IPS-20b (cell line): ENCODE measurements at regions not wholly inside any gene's neighbourhood (a gene's known extent, or its start where the extent isn't known, plus 50 kb on each side); places are given as distances from the start of the nearest gene placed in this dataset.
A peak's percentile ranks its signal among the peaks of the same experiment; 100 is the strongest.
"Not testable (repeated sequence)": the region's sequence is repeated elsewhere in the genome, so short reads cannot be mapped to it uniquely, and the experiment has no call there.

Experiments used
- H3K27ac ChIP-seq: one replicate; pipeline ENCODE4 v1.5.1; 2013; ENCODE audit warnings: low read length
- H3K27me3 ChIP-seq: 2 replicates; pipeline ENCODE4 v1.6.1; 2013; ENCODE audit warnings: mild to moderate bottlenecking, low read length, inconsistent platforms; ENCODE audit not compliant: insufficient read depth
- H3K36me3 ChIP-seq: 2 replicates; pipeline ENCODE4 v1.6.1; 2013; ENCODE audit warnings: low read depth, mild to moderate bottlenecking, inconsistent platforms, low read length, moderate library complexity; ENCODE audit not compliant: insufficient read depth
- H3K4me1 ChIP-seq: 2 replicates; pipeline ENCODE4 v1.6.1; 2013; ENCODE audit warnings: mild to moderate bottlenecking, control low read depth, inconsistent platforms, low read length, moderate library complexity; ENCODE audit not compliant: insufficient read depth
- H3K4me3 ChIP-seq: 2 replicates; pipeline ENCODE4 v1.5.1; 2013; ENCODE audit warnings: mild to moderate bottlenecking, low read length, inconsistent platforms
- H3K9ac ChIP-seq: 2 replicates; pipeline ENCODE4 v1.6.1; 2013; ENCODE audit warnings: low read depth, mild to moderate bottlenecking, inconsistent platforms, low read length, moderate library complexity
- H3K9me3 ChIP-seq: 2 replicates; pipeline ENCODE4 v1.6.1; 2013; ENCODE audit warnings: mild to moderate bottlenecking, low read depth, low read length, inconsistent platforms; ENCODE audit not compliant: insufficient read depth

GRCh38 chr13:61261746-61262472 is 153.7 kb downstream of the PCDH20 start:
- Histone ChIP-seq H3K9me3 (no peaks in the 10 kb centered on the region; the same call in 1 of the 2 replicates), H3K4me3 (no peak overlapping the region), H3K27me3 (no peaks in the 10 kb centered on the region), H3K36me3 (no peaks in the 10 kb centered on the region), H3K27ac (no peak overlapping the region), H3K4me1 (no peaks in the 10 kb centered on the region), H3K9ac (no peak overlapping the region)

GRCh38 chr13:61258185-61258584 is 157.5 kb downstream of the PCDH20 start:
- H3K9me3 ChIP-seq: no peaks in the 10 kb centered on the region

GRCh38 chr13:61255040-61255796 is 160.4 kb downstream of the PCDH20 start:
- H3K27ac ChIP-seq: no peak overlapping the region
- H3K9me3 ChIP-seq: no peaks in the 10 kb centered on the region
- H3K9ac ChIP-seq: peak overlapping the region; percentile 36; the same call in 1 of the 2 replicates
- no peak overlapping the region for H3K4me3 ChIP-seq
- H3K4me1 ChIP-seq: peaks cover 10% of the 10 kb centered on the region; the same call in 1 of the 2 replicates
- H3K36me3 ChIP-seq: no peaks in the 10 kb centered on the region
- H3K27me3 ChIP-seq: no peaks in the 10 kb centered on the region

More at GRCh38 chr13:61258185-61258584, 157.5 kb downstream of the PCDH20 start:
- Histone ChIP-seq H3K36me3 (no peaks in the 10 kb centered on the region), H3K4me1 (peaks cover 10% of the 10 kb centered on the region; the same call in 1 of the 2 replicates), H3K27ac (no peak overlapping the region), H3K4me3 (no peak overlapping the region), H3K27me3 (no peaks in the 10 kb centered on the region), H3K9ac (no peak overlapping the region)

- Histone ChIP-seq H3K4me3 (no peak overlapping the region), H3K9ac (no peak overlapping the region), H3K27me3 (no peaks in the 10 kb centered on the region), H3K4me1 (peaks cover 10% of the 10 kb centered on the region; the same call in 1 of the 2 replicates), H3K36me3 (no peaks in the 10 kb centered on the region), H3K9me3 (no peaks in the 10 kb centered on the region), H3K27ac (no peak overlapping the region)
Observed at GRCh38 chr13:61253105-61253877, 162.4 kb downstream of the PCDH20 start.

- H3K4me1 ChIP-seq: peaks cover 12% of the 10 kb centered on the region; the same call in 1 of the 2 replicates
- no peak overlapping the region for H3K27ac ChIP-seq
- no peak overlapping the region for H3K9ac ChIP-seq
Observed at GRCh38 chr13:61252213-61252612, 163.4 kb downstream of the PCDH20 start.

GRCh38 chr13:61247149-61247936 is 168.3 kb downstream of the PCDH20 start:
- Histone ChIP-seq H3K27ac (no peak overlapping the region), H3K9ac (no peak overlapping the region), H3K4me3 (no peak overlapping the region), H3K36me3 (no peaks in the 10 kb centered on the region), H3K4me1 (peaks cover 11% of the 10 kb centered on the region), H3K9me3 (peaks cover 4% of the 10 kb centered on the region; the same call in 1 of the 2 replicates), H3K27me3 (no peaks in the 10 kb centered on the region)

More at GRCh38 chr13:61252213-61252612, 163.4 kb downstream of the PCDH20 start:
- Histone ChIP-seq H3K4me3 (no peak overlapping the region), H3K36me3 (no peaks in the 10 kb centered on the region), H3K27me3 (no peaks in the 10 kb centered on the region), H3K9me3 (no peaks in the 10 kb centered on the region)

GRCh38 chr13:61246351-61246750 is 169.3 kb downstream of the PCDH20 start:
- Histone ChIP-seq H3K4me3 (no peak overlapping the region), H3K27ac (no peak overlapping the region), H3K36me3 (no peaks in the 10 kb centered on the region), H3K4me1 (peaks cover 11% of the 10 kb centered on the region), H3K9me3 (peaks cover 4% of the 10 kb centered on the region; the same call in 1 of the 2 replicates), H3K27me3 (no peaks in the 10 kb centered on the region), H3K9ac (no peak overlapping the region)

GRCh38 chr13:61215601-61216000 is 200.0 kb downstream of the PCDH20 start:
- Histone ChIP-seq H3K36me3 (no peaks in the 10 kb centered on the region), H3K4me1 (no peaks in the 10 kb centered on the region), H3K9me3 (no peaks in the 10 kb centered on the region), H3K27ac (no peak overlapping the region), H3K4me3 (no peak overlapping the region), H3K9ac (no peak overlapping the region), H3K27me3 (no peaks in the 10 kb centered on the region)

GRCh38 chr13:61215116-61215515 is 200.5 kb downstream of the PCDH20 start:
- H3K9me3 ChIP-seq: no peaks in the 10 kb centered on the region

GRCh38 chr13:61214551-61214950 is 201.1 kb downstream of the PCDH20 start:
- Histone ChIP-seq H3K9ac (no peak overlapping the region), H3K27ac (no peak overlapping the region), H3K9me3 (no peaks in the 10 kb centered on the region), H3K4me1 (no peaks in the 10 kb centered on the region), H3K36me3 (no peaks in the 10 kb centered on the region), H3K4me3 (no peak overlapping the region), H3K27me3 (no peaks in the 10 kb centered on the region)

More at GRCh38 chr13:61215116-61215515, 200.5 kb downstream of the PCDH20 start:
- H3K9ac ChIP-seq: no peak overlapping the region
- H3K4me1 ChIP-seq: no peaks in the 10 kb centered on the region
- H3K27me3 ChIP-seq: no peaks in the 10 kb centered on the region
- H3K27ac ChIP-seq: no peak overlapping the region
- no peak overlapping the region for H3K4me3 ChIP-seq
- H3K36me3 ChIP-seq: no peaks in the 10 kb centered on the region

- not testable (repeated sequence) for H3K27ac ChIP-seq, H3K4me3 ChIP-seq, H3K4me1 ChIP-seq, H3K36me3 ChIP-seq, H3K9ac ChIP-seq, H3K9me3 ChIP-seq
- H3K27me3 ChIP-seq: peaks cover 32% of the 10 kb centered on the region
Observed at GRCh38 chr13:61205898-61206297, 209.8 kb downstream of the PCDH20 start.
